ENCODE measurements at regions not wholly inside any gene's neighbourhood (a gene's known extent, or its start where the extent isn't known, plus 50 kb on each side); places are given as distances from the start of the nearest gene placed in this dataset.

DNA sequence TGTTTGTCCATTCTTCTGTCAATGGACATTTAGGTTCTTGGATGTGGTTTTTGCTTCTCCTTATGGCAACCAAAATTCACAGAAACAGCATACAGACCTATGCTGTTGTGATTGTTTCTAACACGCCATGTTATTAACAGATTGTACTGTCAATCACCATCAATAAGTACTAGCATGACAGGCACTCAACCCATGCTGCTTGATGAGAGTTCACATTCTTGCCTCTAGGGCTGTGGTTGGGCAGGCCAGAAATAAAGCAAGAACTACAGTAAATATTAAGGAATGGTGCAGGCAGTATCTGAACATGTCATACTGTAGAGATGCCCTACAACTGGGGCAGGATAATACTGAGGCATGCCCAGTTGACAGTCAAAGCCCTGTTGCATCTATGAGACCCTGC is 171.2 kb upstream of the ZFHX3 start:
- TF ChIP-seq POLR2A (IDR thresholded peaks at IDR 0.05) (no peak), POLR2AphosphoS5 (IDR thresholded peaks at IDR 0.05) (no peak), EP300 (IDR thresholded peaks at IDR 0.05) (no peak)
- TF ChIP-seq, protein P1, sequence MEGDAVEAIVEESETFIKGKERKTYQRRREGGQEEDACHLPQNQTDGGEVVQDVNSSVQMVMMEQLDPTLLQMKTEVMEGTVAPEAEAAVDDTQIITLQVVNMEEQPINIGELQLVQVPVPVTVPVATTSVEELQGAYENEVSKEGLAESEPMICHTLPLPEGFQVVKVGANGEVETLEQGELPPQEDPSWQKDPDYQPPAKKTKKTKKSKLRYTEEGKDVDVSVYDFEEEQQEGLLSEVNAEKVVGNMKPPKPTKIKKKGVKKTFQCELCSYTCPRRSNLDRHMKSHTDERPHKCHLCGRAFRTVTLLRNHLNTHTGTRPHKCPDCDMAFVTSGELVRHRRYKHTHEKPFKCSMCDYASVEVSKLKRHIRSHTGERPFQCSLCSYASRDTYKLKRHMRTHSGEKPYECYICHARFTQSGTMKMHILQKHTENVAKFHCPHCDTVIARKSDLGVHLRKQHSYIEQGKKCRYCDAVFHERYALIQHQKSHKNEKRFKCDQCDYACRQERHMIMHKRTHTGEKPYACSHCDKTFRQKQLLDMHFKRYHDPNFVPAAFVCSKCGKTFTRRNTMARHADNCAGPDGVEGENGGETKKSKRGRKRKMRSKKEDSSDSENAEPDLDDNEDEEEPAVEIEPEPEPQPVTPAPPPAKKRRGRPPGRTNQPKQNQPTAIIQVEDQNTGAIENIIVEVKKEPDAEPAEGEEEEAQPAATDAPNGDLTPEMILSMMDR (IDR thresholded peaks at IDR 0.05), result no peak

All from suprapubic skin (tissue), 4 donors.